ENCODE measurements at regions not wholly inside any gene's neighbourhood (a gene's known extent, or its start where the extent isn't known, plus 50 kb on each side); places are given as distances from the start of the nearest gene placed in this dataset.
"Not testable (repeated sequence)": the region's sequence is repeated elsewhere in the genome, so short reads cannot be mapped to it uniquely, and the experiment has no call there.

GRCh38 chr11:29244355-29244754 is 772.5 kb downstream of the KCNA4 start:
- POLR2A ChIA-PET, result no interaction called here
- H3K9me3 ChIP-seq (ENCODE audit: control extremely low read depth in 1 of 5, control insufficient read depth in 4 of 5, insufficient read depth in 2 of 5, low read depth in 1 of 5, low read length in 4 of 5), result no peaks in the 10 kb centered on the region
- no peak overlapping the region for H3K27ac ChIP-seq (ENCODE audit: insufficient read depth in 1 of 2, low read depth in 1 of 2, low read length in 2 of 2, poor library complexity in 1 of 2, severe bottlenecking in 2 of 2)
- no peak for DNase-seq
- H3K27me3 ChIP-seq (replicated peaks in 2 of 5; ENCODE audit: control insufficient read depth in 4 of 5, insufficient read depth in 5 of 5, low read length in 4 of 5), result no peaks in the 10 kb centered on the region
- CTCF ChIA-PET, result no interaction called here
- H3K4me3 ChIP-seq (ENCODE audit: control insufficient read depth in 1 of 7, extremely low read depth in 1 of 7, insufficient read depth in 4 of 7, low read depth in 2 of 7, low read length in 6 of 7), result no peak overlapping the region
- no peaks in the 10 kb centered on the region for H3K36me3 ChIP-seq (ENCODE audit: control insufficient read depth in 4 of 4, insufficient read depth in 4 of 4, low read length in 3 of 4)
- H3K4me1 ChIP-seq (ENCODE audit: control extremely low read depth in 1 of 4, control insufficient read depth in 4 of 4, insufficient read depth in 4 of 4, low read length in 3 of 4), result no peaks in the 10 kb centered on the region

- no peaks in the 10 kb centered on the region for H3K4me1 ChIP-seq (ENCODE audit: control extremely low read depth in 1 of 4, control insufficient read depth in 4 of 4, insufficient read depth in 4 of 4, low read length in 3 of 4)
- no peaks in the 10 kb centered on the region for H3K36me3 ChIP-seq (ENCODE audit: control insufficient read depth in 4 of 4, insufficient read depth in 4 of 4, low read length in 3 of 4)
- no peak overlapping the region for H3K4me3 ChIP-seq (ENCODE audit: control insufficient read depth in 1 of 7, extremely low read depth in 1 of 7, insufficient read depth in 4 of 7, low read depth in 2 of 7, low read length in 6 of 7)
- CTCF ChIA-PET, result no interaction called here
- H3K27ac ChIP-seq (ENCODE audit: insufficient read depth in 1 of 2, low read depth in 1 of 2, low read length in 2 of 2, poor library complexity in 1 of 2, severe bottlenecking in 2 of 2), result no peak overlapping the region
- no peaks in the 10 kb centered on the region for H3K27me3 ChIP-seq (replicated peaks in 2 of 5; ENCODE audit: control insufficient read depth in 4 of 5, insufficient read depth in 5 of 5, low read length in 4 of 5)
- POLR2A ChIA-PET, result no interaction called here
- H3K9me3 ChIP-seq (ENCODE audit: control extremely low read depth in 1 of 5, control insufficient read depth in 4 of 5, insufficient read depth in 2 of 5, low read depth in 1 of 5, low read length in 4 of 5), result no peaks in the 10 kb centered on the region
- 80% methylated on average over 1 of the region's 3 CpGs for WGBS (ENCODE audit: insufficient coverage)
- no peak for DNase-seq
These were observed 773.2 kb downstream of the KCNA4 start for GRCh38 chr11:29243616-29244015.

GRCh38 chr11:29231991-29232390 is 784.8 kb downstream of the KCNA4 start:
- no peaks in the 10 kb centered on the region for H3K36me3 ChIP-seq (ENCODE audit: control insufficient read depth in 4 of 4, insufficient read depth in 4 of 4, low read length in 3 of 4)
- ChIA-PET POLR2A (no interaction called here), CTCF (no interaction called here)
- H3K27me3 ChIP-seq (replicated peaks in 2 of 5; ENCODE audit: control insufficient read depth in 4 of 5, insufficient read depth in 5 of 5, low read length in 4 of 5), result no peaks in the 10 kb centered on the region
- H3K4me3 ChIP-seq (ENCODE audit: control insufficient read depth in 1 of 7, extremely low read depth in 1 of 7, insufficient read depth in 4 of 7, low read depth in 2 of 7, low read length in 6 of 7), result no peak overlapping the region
- DNase-seq, result no peak
- no peaks in the 10 kb centered on the region for H3K4me1 ChIP-seq (ENCODE audit: control extremely low read depth in 1 of 4, control insufficient read depth in 4 of 4, insufficient read depth in 4 of 4, low read length in 3 of 4)
- 81% methylated on average over 3 of the region's 4 CpGs for WGBS (ENCODE audit: insufficient coverage)
- H3K9me3 ChIP-seq (ENCODE audit: control extremely low read depth in 1 of 5, control insufficient read depth in 4 of 5, insufficient read depth in 2 of 5, low read depth in 1 of 5, low read length in 4 of 5), result no peaks in the 10 kb centered on the region
- no peak overlapping the region for H3K27ac ChIP-seq (ENCODE audit: insufficient read depth in 1 of 2, low read depth in 1 of 2, low read length in 2 of 2, poor library complexity in 1 of 2, severe bottlenecking in 2 of 2)

- no CpG with 5 or more reads among the region's 3 CpGs for WGBS (ENCODE audit: insufficient coverage)
- Histone ChIP-seq H3K9me3 (ENCODE audit: control extremely low read depth in 1 of 5, control insufficient read depth in 4 of 5, insufficient read depth in 2 of 5, low read depth in 1 of 5, low read length in 4 of 5) (no peaks in the 10 kb centered on the region), H3K4me3 (ENCODE audit: control insufficient read depth in 1 of 7, extremely low read depth in 1 of 7, insufficient read depth in 4 of 7, low read depth in 2 of 7, low read length in 6 of 7) (no peak overlapping the region), H3K27me3 (replicated peaks in 2 of 5; ENCODE audit: control insufficient read depth in 4 of 5, insufficient read depth in 5 of 5, low read length in 4 of 5) (no peaks in the 10 kb centered on the region), H3K27ac (ENCODE audit: insufficient read depth in 1 of 2, low read depth in 1 of 2, low read length in 2 of 2, poor library complexity in 1 of 2, severe bottlenecking in 2 of 2) (no peak overlapping the region), H3K4me1 (ENCODE audit: control extremely low read depth in 1 of 4, control insufficient read depth in 4 of 4, insufficient read depth in 4 of 4, low read length in 3 of 4) (no peaks in the 10 kb centered on the region), H3K36me3 (ENCODE audit: control insufficient read depth in 4 of 4, insufficient read depth in 4 of 4, low read length in 3 of 4) (no peaks in the 10 kb centered on the region)
- DNase-seq, result no peak
- POLR2A ChIA-PET, result no interaction called here
- CTCF ChIA-PET, result no interaction called here
These were observed 785.2 kb downstream of the KCNA4 start for GRCh38 chr11:29231586-29231985.

- ChIA-PET CTCF (no interaction called here), POLR2A (no interaction called here)
- Histone ChIP-seq H3K4me1 (ENCODE audit: control extremely low read depth in 1 of 4, control insufficient read depth in 4 of 4, insufficient read depth in 4 of 4, low read length in 3 of 4) (no peaks in the 10 kb centered on the region), H3K4me3 (ENCODE audit: control insufficient read depth in 1 of 7, extremely low read depth in 1 of 7, insufficient read depth in 4 of 7, low read depth in 2 of 7, low read length in 6 of 7) (no peak overlapping the region), H3K9me3 (ENCODE audit: control extremely low read depth in 1 of 5, control insufficient read depth in 4 of 5, insufficient read depth in 2 of 5, low read depth in 1 of 5, low read length in 4 of 5) (peaks cover 0 to 3% (median 0%) of the 10 kb centered on the region in 5 experiments), H3K27me3 (replicated peaks in 2 of 5; ENCODE audit: control insufficient read depth in 4 of 5, insufficient read depth in 5 of 5, low read length in 4 of 5) (no peaks in the 10 kb centered on the region), H3K36me3 (ENCODE audit: control insufficient read depth in 4 of 4, insufficient read depth in 4 of 4, low read length in 3 of 4) (no peaks in the 10 kb centered on the region), H3K27ac (ENCODE audit: insufficient read depth in 1 of 2, low read depth in 1 of 2, low read length in 2 of 2, poor library complexity in 1 of 2, severe bottlenecking in 2 of 2) (no peak overlapping the region)
- 69% methylated on average over 6 of the region's 6 CpGs for WGBS (ENCODE audit: insufficient coverage)
- no peak for DNase-seq
These were observed 789.0 kb downstream of the KCNA4 start for GRCh38 chr11:29227811-29228210.

- no peak overlapping the region for H3K27ac ChIP-seq (ENCODE audit: insufficient read depth in 1 of 2, low read depth in 1 of 2, low read length in 2 of 2, poor library complexity in 1 of 2, severe bottlenecking in 2 of 2)
- ChIA-PET POLR2A (no interaction called here), CTCF (no interaction called here)
- H3K36me3 ChIP-seq (ENCODE audit: control insufficient read depth in 4 of 4, insufficient read depth in 4 of 4, low read length in 3 of 4), result no peaks in the 10 kb centered on the region
- peaks cover 0 to 3% (median 0%) of the 10 kb centered on the region in 5 experiments for H3K9me3 ChIP-seq (ENCODE audit: control extremely low read depth in 1 of 5, control insufficient read depth in 4 of 5, insufficient read depth in 2 of 5, low read depth in 1 of 5, low read length in 4 of 5)
- no peaks in the 10 kb centered on the region for H3K4me1 ChIP-seq (ENCODE audit: control extremely low read depth in 1 of 4, control insufficient read depth in 4 of 4, insufficient read depth in 4 of 4, low read length in 3 of 4)
- H3K4me3 ChIP-seq (ENCODE audit: control insufficient read depth in 1 of 7, extremely low read depth in 1 of 7, insufficient read depth in 4 of 7, low read depth in 2 of 7, low read length in 6 of 7), result no peak overlapping the region
- no peaks in the 10 kb centered on the region for H3K27me3 ChIP-seq (replicated peaks in 2 of 5; ENCODE audit: control insufficient read depth in 4 of 5, insufficient read depth in 5 of 5, low read length in 4 of 5)
- WGBS (ENCODE audit: insufficient coverage), result 73% methylated on average over 7 of the region's 9 CpGs
- no peak for DNase-seq
These were observed 792.0 kb downstream of the KCNA4 start for GRCh38 chr11:29224739-29225384.

GRCh38 chr11:29219531-29219930 is 797.3 kb downstream of the KCNA4 start:
- DNase-seq; H3K27ac ChIP-seq (ENCODE audit: insufficient read depth in 1 of 2, low read depth in 1 of 2, low read length in 2 of 2, poor library complexity in 1 of 2, severe bottlenecking in 2 of 2); H3K4me3 ChIP-seq (ENCODE audit: control insufficient read depth in 1 of 7, extremely low read depth in 1 of 7, insufficient read depth in 4 of 7, low read depth in 2 of 7, low read length in 6 of 7); H3K9me3 ChIP-seq (ENCODE audit: control extremely low read depth in 1 of 5, control insufficient read depth in 4 of 5, insufficient read depth in 2 of 5, low read depth in 1 of 5, low read length in 4 of 5); H3K27me3 ChIP-seq (replicated peaks in 2 of 5; ENCODE audit: control insufficient read depth in 4 of 5, insufficient read depth in 5 of 5, low read length in 4 of 5); POLR2A ChIA-PET; H3K4me1 ChIP-seq (ENCODE audit: control extremely low read depth in 1 of 4, control insufficient read depth in 4 of 4, insufficient read depth in 4 of 4, low read length in 3 of 4); CTCF ChIA-PET; H3K36me3 ChIP-seq (ENCODE audit: control insufficient read depth in 4 of 4, insufficient read depth in 4 of 4, low read length in 3 of 4): not testable (repeated sequence)
- WGBS (ENCODE audit: insufficient coverage), result 43% methylated on average over 1 of the region's 1 CpG
